ENCODE measurements at regions not wholly inside any gene's neighbourhood (a gene's known extent, or its start where the extent isn't known, plus 50 kb on each side); places are given as distances from the start of the nearest gene placed in this dataset.

DNA sequence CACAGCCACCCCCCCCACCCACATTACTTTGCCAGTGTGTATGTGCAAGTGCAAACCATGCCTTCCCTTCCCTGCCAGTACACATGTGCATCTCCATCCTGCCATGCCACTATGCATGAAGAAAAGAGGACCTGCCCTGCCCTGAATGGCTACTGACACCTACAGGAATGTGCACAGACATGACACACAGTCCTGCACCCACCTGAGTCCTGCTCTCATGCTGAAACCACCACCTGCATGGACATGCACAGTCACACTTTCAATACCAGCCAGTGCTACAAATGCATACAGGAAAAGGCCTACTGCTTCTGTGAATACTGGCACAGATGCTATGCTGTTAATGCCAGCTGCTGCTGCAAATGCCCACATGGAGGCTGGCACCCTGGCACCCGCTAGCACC lies 334.4 kb upstream of the DLGAP1 start:
- no peak for TF ChIP-seq EZH2 (IDR thresholded peaks at IDR 0.05; ENCODE audit: borderline replicate concordance, low read length)
- TF ChIP-seq, protein P1, sequence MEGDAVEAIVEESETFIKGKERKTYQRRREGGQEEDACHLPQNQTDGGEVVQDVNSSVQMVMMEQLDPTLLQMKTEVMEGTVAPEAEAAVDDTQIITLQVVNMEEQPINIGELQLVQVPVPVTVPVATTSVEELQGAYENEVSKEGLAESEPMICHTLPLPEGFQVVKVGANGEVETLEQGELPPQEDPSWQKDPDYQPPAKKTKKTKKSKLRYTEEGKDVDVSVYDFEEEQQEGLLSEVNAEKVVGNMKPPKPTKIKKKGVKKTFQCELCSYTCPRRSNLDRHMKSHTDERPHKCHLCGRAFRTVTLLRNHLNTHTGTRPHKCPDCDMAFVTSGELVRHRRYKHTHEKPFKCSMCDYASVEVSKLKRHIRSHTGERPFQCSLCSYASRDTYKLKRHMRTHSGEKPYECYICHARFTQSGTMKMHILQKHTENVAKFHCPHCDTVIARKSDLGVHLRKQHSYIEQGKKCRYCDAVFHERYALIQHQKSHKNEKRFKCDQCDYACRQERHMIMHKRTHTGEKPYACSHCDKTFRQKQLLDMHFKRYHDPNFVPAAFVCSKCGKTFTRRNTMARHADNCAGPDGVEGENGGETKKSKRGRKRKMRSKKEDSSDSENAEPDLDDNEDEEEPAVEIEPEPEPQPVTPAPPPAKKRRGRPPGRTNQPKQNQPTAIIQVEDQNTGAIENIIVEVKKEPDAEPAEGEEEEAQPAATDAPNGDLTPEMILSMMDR (IDR thresholded peaks at IDR 0.05; ENCODE audit: low read length), result no peak
